ENCODE measurements at regions not wholly inside any gene's neighbourhood (a gene's known extent, or its start where the extent isn't known, plus 50 kb on each side); places are given as distances from the start of the nearest gene placed in this dataset.

DNA sequence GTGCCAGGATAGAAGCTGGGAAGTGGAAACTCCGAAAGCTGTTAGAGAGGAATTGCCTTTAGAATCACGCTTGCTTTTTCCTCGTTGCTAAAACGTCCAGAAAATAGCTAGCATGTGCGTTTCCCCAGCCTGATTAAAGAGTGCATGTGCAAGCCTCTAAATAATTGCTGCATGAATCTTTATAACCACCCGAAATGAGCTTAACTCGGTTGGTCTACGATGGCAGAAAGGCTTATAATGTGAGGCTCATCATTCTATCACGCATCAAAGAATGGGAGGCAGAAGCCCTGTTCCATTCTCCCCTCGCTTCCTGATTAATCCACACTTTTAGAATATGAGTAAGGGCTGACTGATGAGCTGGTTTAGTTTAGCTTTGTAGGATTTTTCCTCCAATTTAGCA, 394.6 kb upstream of the WWC1 start:
- no peak overlapping the region for H3K4me3 Mint-ChIP-seq
- H3K4me1 Mint-ChIP-seq, result peaks cover 0 to 1% (median 0%) of the 10 kb centered on the region in 3 donors
- peaks cover under 1% of the 10 kb centered on the region for H3K27me3 Mint-ChIP-seq
- peaks cover 0 to 6% (median 3%) of the 10 kb centered on the region in 3 donors for H3K9me3 Mint-ChIP-seq
- H3K27ac Mint-ChIP-seq, result no peak overlapping the region
- peaks cover 1% of the 10 kb centered on the region for H3K36me3 Mint-ChIP-seq

DNA sequence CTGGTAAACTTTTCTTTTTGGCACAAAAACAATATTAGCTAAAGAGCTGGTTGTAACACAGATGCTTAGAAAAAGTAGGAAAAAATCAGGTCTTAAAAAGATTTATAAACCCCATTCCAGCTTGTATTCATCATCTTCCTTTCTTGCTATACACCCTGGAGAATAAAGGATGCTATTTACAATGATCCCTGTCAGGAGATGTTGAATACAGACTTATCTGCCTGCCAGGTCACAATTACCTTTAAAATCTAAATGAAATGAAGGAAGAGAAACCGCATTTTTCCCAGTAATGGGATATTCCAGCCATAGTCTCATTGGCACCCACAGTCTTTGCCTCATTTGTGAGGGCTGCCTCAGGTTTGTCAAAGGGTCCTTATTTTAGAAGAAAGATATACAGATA, 394.1 kb upstream of the WWC1 start:
- H3K9me3 Mint-ChIP-seq, result peaks cover 0 to 6% (median 3%) of the 10 kb centered on the region in 3 donors
- H3K36me3 Mint-ChIP-seq, result peaks cover 1% of the 10 kb centered on the region
- no peak overlapping the region for H3K27ac Mint-ChIP-seq
- peaks cover 2% of the 10 kb centered on the region for H3K27me3 Mint-ChIP-seq
- peaks cover 0 to 1% (median 0%) of the 10 kb centered on the region in 3 donors for H3K4me1 Mint-ChIP-seq
- H3K4me3 Mint-ChIP-seq, result no peak overlapping the region

DNA sequence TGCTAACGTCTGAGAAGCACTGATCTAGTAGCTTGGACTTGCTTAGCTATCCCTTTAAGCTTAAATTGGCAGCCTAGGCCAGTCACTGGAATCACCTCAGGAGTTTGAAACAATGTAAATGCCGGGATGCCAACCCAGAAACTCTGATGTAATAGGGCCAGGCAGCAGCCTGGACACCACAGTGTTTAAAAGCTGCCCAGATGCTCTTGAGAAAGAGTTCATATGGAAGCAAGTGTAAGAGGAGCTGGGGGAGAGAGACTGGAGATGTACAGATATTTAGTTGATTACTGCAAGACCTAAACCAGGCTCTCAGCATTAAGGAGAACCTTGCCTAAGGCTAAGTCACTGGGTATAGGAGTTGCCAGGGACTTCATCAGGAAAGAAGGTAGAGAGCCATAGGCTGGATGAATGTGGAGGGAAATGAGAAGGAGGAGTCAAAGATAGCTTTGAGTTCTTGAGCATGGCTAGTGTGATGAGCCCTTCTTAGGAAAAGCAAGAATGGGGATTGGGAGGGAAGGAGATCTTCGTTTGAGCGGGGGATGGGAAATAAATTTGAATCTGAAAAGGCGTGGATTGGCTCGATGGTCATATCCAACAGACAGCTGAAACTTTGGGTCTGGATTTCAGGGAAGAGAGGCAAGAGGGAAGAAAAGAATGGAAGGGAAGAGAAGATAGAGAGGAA, 392.9 kb upstream of the WWC1 start:
- Mint-ChIP-seq H3K27me3 (peaks cover 2% of the 10 kb centered on the region), H3K9me3 (peaks cover 0 to 6% (median 3%) of the 10 kb centered on the region in 3 donors), H3K36me3 (peaks cover 1% of the 10 kb centered on the region), H3K4me1 (peaks cover 0 to 1% (median 0%) of the 10 kb centered on the region in 3 donors), H3K27ac (no peak overlapping the region), H3K4me3 (no peak overlapping the region)

DNA sequence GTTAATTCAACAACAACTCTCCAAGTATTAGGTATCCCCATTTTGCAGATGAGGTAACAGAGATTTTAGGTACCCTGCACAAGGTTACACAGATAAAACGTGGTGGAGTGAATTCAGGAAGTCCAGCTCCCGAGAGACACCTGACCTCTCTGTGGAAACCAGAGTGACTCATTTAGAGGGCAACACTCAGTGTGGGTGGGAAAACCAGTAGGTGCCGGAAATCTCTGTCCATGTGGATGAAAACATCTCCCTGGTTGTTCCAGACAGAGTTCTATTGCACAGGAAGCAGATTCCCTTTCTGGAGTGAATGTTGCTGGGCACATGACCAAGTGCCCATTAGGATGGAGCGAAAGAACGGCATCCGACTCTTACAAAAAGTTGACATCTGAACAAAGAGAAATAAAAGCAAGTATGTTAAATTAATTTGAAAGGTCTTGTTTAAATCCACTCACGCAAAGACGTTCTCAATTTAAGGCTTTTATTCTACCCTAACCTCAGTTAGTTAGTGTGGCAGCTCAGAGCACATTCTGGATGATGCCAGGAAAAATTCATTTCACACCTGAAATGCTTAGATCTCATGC, 391.9 kb upstream of the WWC1 start:
- H3K36me3 Mint-ChIP-seq, result peaks cover 1% of the 10 kb centered on the region
- H3K9me3 Mint-ChIP-seq, result peaks cover 0 to 6% (median 3%) of the 10 kb centered on the region in 3 donors
- no peak overlapping the region for H3K4me3 Mint-ChIP-seq
- H3K27ac Mint-ChIP-seq, result no peak overlapping the region
- peaks cover 2% of the 10 kb centered on the region for H3K27me3 Mint-ChIP-seq
- no peaks in the 10 kb centered on the region for H3K4me1 Mint-ChIP-seq

DNA sequence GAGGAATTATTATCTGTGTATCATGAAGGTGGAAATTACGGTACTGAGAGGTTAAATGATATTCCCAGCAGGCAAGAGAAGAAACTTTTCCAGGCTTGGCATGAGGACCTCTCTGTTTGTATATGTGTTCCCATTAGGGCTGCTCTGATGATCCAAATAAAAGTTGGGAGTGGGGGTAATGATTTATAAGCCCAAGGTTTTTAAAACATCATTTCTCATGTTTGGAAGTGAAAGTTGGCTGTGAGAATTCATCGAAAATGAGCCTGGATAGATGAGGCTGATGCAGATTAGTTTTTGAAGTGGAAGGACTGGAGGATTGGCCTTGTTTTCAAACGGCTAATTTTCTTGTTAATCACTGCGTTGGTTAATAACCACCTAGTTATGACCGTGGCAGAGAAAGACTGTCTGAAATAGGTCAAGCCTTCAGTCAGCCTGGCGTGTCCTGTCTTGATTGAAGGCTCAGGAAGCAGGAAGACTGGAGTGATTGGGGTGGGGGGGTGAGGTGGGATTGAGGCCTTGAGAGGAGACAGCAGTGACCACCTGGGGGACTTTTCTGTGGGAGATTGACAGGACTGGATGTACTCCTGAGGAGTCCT, 391.0 kb upstream of the WWC1 start:
- H3K4me3 Mint-ChIP-seq, result no peak overlapping the region
- no peaks in the 10 kb centered on the region for H3K4me1 Mint-ChIP-seq
- H3K9me3 Mint-ChIP-seq, result peaks cover 0 to 6% (median 3%) of the 10 kb centered on the region in 3 donors
- H3K27me3 Mint-ChIP-seq, result peaks cover 2% of the 10 kb centered on the region
- no peaks in the 10 kb centered on the region for H3K36me3 Mint-ChIP-seq
- no peak overlapping the region for H3K27ac Mint-ChIP-seq

DNA sequence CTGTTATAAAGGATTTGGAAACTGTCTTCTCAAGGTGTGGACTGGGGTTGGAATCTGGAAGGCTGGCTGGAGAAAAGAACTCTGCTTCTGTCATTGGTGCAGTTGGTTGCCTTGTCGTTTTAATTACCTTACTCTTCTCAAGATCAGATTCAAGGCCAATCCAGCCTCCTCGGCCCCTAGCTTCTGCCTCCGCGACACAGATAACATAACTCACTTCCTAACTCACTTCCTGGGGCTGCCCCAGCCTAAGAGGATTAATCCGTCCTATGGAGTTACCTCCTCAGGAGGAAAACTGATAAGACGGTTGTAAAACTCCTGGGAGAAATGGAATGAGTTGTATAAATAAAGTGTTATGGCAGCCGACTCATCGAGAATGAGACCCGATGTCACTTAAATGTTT, 389.1 kb upstream of the WWC1 start:
- no peak overlapping the region for H3K4me3 Mint-ChIP-seq
- no peak overlapping the region for H3K27ac Mint-ChIP-seq
- H3K4me1 Mint-ChIP-seq, result no peaks in the 10 kb centered on the region
- H3K9me3 Mint-ChIP-seq, result peaks cover 0 to 6% (median 3%) of the 10 kb centered on the region in 3 donors
- peaks cover 2% of the 10 kb centered on the region for H3K27me3 Mint-ChIP-seq
- H3K36me3 Mint-ChIP-seq, result no peaks in the 10 kb centered on the region

DNA sequence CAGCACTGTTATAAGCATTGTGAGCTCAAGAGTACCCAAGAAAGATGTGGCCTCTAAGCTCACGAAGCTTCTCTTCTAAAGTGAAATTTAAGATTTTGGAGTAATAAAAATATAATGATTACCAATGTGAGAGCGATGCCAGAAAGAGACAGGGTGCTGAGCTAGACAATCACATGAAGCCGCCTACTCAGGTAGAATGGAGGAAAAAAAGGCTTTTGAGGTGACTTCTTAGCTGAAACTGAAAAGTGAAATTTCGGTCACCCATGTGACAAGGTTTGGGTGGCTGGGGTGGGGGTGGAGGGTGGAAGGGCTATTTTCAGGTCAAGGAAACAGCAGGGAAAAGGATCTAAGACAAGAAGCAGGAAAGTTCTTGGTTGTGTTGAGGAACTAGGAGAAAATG, 388.2 kb upstream of the WWC1 start:
- no peaks in the 10 kb centered on the region for H3K4me1 Mint-ChIP-seq
- peaks cover 2% of the 10 kb centered on the region for H3K27me3 Mint-ChIP-seq
- peaks cover 0 to 6% (median 3%) of the 10 kb centered on the region in 3 donors for H3K9me3 Mint-ChIP-seq
- H3K4me3 Mint-ChIP-seq, result no peak overlapping the region
- H3K27ac Mint-ChIP-seq, result no peak overlapping the region
- no peaks in the 10 kb centered on the region for H3K36me3 Mint-ChIP-seq

DNA sequence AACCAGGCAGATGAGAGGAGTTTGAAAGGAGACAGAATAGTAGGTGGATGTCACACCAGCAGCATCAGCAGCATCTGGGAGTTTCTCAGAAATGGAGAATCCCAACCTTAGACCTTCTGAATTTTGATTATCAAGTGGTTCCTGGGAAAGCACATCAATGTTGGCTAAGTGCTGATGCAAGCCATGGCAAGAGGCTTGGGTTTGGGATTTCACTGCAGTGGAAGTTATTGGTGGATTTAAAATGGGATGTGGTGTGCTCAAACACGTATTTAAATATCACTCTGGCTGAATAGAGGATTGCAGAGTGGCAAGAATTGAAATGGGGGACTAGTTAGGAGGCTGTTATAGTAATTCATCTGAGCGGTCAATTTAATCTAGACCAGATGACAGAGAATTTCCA, 387.8 kb upstream of the WWC1 start:
- Mint-ChIP-seq H3K4me3 (no peak overlapping the region), H3K4me1 (no peaks in the 10 kb centered on the region), H3K27ac (no peak overlapping the region), H3K36me3 (no peaks in the 10 kb centered on the region), H3K27me3 (peaks cover 2% of the 10 kb centered on the region), H3K9me3 (peaks cover 0 to 5% (median 1%) of the 10 kb centered on the region in 3 donors)

DNA sequence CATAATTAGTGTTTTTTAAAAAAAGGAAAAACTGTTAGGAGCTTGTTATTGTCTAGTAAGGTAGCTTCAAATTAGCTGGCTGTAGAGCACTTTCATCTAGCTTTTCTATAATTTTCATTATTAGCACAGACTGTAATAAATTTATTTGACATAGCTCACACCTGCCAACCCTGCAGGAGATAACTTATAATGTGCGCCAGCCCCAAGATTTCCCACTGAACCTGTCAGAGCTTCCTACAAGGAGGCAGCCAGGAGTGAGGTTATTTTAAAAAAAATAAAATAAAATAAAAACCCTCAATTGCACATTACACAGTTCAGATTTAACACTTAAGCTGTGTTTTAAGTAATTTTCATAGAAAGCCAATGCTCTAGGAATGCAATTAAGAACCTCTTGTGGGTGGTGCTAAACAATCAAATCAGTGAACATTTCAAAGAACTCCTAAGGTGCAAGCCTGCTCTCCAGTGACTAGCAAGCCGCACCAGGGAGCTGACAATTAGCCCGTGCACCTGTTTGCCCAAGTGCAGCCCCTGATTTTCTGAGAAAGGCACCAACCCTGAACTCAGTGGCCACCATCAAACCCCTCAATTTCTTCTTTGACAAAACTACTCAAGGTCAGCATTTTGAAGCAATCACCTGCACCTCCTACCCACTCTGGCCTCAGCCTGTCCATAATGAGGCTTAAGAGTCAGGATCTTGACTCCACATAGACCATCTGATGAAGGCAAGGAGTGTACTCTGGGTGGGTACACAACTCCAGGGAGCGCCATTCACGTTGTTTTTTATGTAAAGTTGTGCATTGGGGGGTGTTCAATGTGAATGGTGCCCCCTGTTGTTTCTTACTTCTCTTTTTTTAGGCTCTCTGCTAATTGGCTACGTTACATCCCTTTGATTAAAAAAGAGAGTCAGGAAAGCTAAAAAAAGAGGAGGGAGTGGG, 385.3 kb upstream of the WWC1 start:
- H3K27ac Mint-ChIP-seq, result no peak overlapping the region
- no peaks in the 10 kb centered on the region for H3K36me3 Mint-ChIP-seq
- peaks cover 0 to 2% (median 0%) of the 10 kb centered on the region in 3 donors for H3K9me3 Mint-ChIP-seq
- H3K4me3 Mint-ChIP-seq, result no peak overlapping the region
- H3K4me1 Mint-ChIP-seq, result no peaks in the 10 kb centered on the region
- peaks cover 2% of the 10 kb centered on the region for H3K27me3 Mint-ChIP-seq

DNA sequence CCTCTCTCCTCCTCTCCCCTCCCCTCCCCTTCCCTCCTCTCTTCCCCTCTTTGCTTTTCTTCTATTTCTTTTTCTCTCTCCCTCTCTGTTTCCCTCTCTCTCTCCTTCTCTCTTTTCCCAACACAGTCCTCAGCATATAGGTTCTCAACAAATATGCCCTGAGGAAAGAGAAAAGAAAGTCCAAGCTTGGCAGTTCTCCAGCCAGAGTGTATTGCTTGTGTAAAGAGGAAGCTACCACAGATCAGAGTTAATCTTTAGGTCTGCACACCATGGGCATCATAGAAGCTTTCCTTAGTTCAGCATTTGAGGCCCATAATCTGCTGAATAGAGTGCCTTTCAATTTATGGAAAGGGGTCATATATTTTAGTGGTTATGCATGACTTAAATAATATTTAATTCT, 382.8 kb upstream of the WWC1 start:
- Mint-ChIP-seq H3K36me3 (no peaks in the 10 kb centered on the region), H3K9me3 (peaks cover 0 to 2% (median 0%) of the 10 kb centered on the region in 3 donors), H3K27ac (no peak overlapping the region), H3K27me3 (no peaks in the 10 kb centered on the region), H3K4me3 (no peak overlapping the region), H3K4me1 (no peaks in the 10 kb centered on the region)

DNA sequence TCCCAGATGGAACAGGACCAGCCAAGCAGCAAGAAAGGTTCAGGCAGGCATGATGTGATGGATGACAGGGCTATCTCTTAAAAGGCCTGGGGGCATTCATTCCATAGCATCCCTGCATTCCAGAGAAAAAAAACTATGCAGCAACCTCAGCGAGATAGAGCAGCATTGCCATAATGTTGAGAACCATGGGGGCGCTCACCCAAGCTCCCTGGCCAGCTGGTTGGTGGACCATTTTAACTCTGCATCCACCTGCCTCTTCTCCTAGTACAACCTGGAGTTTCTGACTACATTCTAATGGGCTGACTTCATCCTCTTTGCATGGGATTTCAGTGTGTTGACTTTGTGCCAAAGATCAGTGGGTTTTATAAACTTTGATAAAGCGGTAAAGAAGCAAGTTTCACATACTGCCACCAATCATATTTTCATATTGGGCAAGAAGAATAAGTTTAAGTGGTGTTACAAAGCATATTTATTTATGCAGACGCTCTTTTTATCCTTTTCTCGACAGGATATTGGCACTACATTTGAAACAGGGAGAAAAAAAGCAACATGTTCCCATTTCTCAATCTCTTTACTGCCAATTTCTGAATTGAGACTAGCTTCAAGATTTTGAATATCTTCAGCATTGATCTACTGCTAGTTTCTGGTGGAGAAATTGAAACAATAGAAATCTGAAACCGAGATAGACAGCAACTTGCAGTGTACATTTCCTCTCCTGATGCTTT, 378.3 kb upstream of the WWC1 start:
- Mint-ChIP-seq H3K36me3 (no peaks in the 10 kb centered on the region), H3K4me1 (no peaks in the 10 kb centered on the region), H3K27me3 (no peaks in the 10 kb centered on the region), H3K9me3 (peaks cover 0 to 5% (median 3%) of the 10 kb centered on the region in 3 donors), H3K27ac (no peak overlapping the region), H3K4me3 (no peak overlapping the region)

DNA sequence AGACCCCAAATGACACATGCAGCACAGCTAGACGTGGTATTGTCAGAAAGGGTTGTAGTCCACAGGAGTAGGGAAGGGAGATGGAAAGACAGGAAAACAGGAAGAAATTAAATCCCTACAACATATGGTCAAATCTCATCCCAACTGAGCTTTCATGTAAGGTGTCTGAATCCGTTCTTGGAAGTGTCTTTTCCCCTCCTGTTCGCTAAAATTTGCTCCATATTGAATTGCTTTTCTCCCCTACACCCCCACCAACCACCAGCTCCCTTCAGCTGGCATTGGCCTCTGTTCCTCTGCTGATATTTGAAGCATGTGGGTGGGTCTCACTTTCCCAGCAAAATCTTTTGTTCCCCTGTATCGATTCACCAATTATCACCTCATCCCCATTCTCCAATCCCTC, 376.2 kb upstream of the WWC1 start:
- Mint-ChIP-seq H3K36me3 (no peaks in the 10 kb centered on the region), H3K27ac (no peak overlapping the region), H3K4me1 (no peaks in the 10 kb centered on the region), H3K9me3 (peaks cover 0 to 5% (median 3%) of the 10 kb centered on the region in 3 donors), H3K27me3 (no peaks in the 10 kb centered on the region), H3K4me3 (no peak overlapping the region)

DNA sequence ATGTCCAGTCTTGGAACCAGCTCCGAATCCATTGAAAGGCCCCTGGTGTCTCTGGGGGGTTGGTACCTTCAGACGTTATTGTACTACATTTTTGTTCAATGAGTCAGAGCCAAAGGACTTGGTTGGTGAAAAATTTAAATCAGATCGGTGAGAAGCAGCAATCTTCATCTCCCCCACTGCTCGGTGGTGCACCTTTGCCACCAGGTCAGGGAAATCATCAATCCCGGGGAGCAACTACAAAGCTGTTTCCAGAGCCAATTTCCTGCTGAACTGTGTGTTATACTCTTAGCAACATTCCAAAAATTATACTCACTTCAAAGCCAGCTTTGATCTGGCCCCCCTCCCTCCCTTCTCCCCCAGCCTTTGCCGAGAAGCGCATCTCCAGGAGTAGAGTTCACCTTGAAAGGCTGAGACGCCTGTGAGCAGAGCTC, 375.2 kb upstream of the WWC1 start:
- Mint-ChIP-seq H3K4me1 (no peaks in the 10 kb centered on the region), H3K36me3 (no peaks in the 10 kb centered on the region), H3K27me3 (no peaks in the 10 kb centered on the region), H3K27ac (no peak overlapping the region), H3K9me3 (peaks cover under 1 to 5% (median 2%) of the 10 kb centered on the region in 3 donors), H3K4me3 (no peak overlapping the region)

DNA sequence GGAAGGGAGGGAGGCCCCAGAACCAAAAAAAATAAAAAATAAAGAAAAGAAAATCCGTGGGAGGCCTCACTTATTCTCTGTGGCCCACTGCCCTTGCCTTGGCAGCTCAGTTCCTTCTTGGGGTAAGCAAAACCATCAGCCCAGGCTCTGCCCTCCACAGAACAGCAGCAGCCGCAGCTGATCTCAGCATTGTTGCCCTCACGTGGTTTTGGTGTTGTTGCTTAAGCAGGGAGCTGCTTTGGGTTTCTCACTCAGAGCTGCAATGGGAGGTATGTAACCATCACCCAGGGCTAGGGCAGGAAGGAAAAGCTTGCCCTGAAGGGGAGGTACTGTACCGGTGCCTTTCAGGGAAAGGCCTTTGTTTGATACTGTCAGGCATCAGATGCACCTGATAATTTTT, 374.7 kb upstream of the WWC1 start:
- no peaks in the 10 kb centered on the region for H3K36me3 Mint-ChIP-seq
- peaks cover 2 to 5% (median 2%) of the 10 kb centered on the region in 3 donors for H3K9me3 Mint-ChIP-seq
- H3K27ac Mint-ChIP-seq, result no peak overlapping the region
- H3K27me3 Mint-ChIP-seq, result no peaks in the 10 kb centered on the region
- no peak overlapping the region for H3K4me3 Mint-ChIP-seq
- no peaks in the 10 kb centered on the region for H3K4me1 Mint-ChIP-seq

Measured in IgD-negative memory B cell (primary cell).